CD14-positive monocyte (primary cell): ENCODE measurements at regions not wholly inside any gene's neighbourhood (a gene's known extent, or its start where the extent isn't known, plus 50 kb on each side); places are given as distances from the start of the nearest gene placed in this dataset.

Source experiments
- DNase-seq, 3 donors: peaks; one replicate each; pipeline ENCODE4 v3.0.0-alpha.2; 2011 to 2022
- H2AFZ ChIP-seq: 2 replicates; pipeline ENCODE4 v1.6.0; 2012; ENCODE audit warnings: mild to moderate bottlenecking, low read depth, low read length, inconsistent platforms; ENCODE audit not compliant: insufficient read depth, poor library complexity, severe bottlenecking
- H3K27ac ChIP-seq, 2 donors: 1 replicate in 1 of 2; 2 replicates in 1 of 2; pipeline ENCODE4 v1.5.1; 2012 to 2013; ENCODE audit warnings: low read length in 2 of 2, control low read depth in 1 of 2, inconsistent platforms in 1 of 2, low read depth in 1 of 2, mild to moderate bottlenecking in 1 of 2
- H3K27me3 ChIP-seq, 2 donors: one replicate each; pipeline versions ENCODE4 v1.6.0 to v1.6.1; 2011 to 2013; ENCODE audit warnings: low read length in 2 of 2; ENCODE audit not compliant: control insufficient read depth in 2 of 2, insufficient read depth in 2 of 2
- H3K36me3 ChIP-seq, 2 donors: replicated peaks in 1 of 2; 1 replicate in 1 of 2; 2 replicates in 1 of 2; pipeline versions ENCODE4 v1.5.1 to v1.6.1; 2012 to 2013; ENCODE audit warnings: low read length in 2 of 2, control low read depth in 1 of 2, inconsistent platforms in 1 of 2, mild to moderate bottlenecking in 1 of 2; ENCODE audit not compliant: insufficient read depth in 2 of 2, control insufficient read depth in 1 of 2
- H3K4me1 ChIP-seq, 2 donors: 1 replicate in 1 of 2; 2 replicates in 1 of 2; pipeline versions ENCODE4 v1.5.1 to v1.6.1; 2012 to 2013; ENCODE audit warnings: low read length in 2 of 2, control low read depth in 1 of 2, inconsistent platforms in 1 of 2, mild to moderate bottlenecking in 1 of 2, moderate library complexity in 1 of 2; ENCODE audit not compliant: insufficient read depth in 2 of 2, control insufficient read depth in 1 of 2
- H3K4me2 ChIP-seq: replicated peaks from 2 replicates; pipeline ENCODE3; 2012; ENCODE audit warnings: low read length, moderate library complexity, mild to moderate bottlenecking; ENCODE audit not compliant: poor library complexity, severe bottlenecking; ENCODE audit errors: extremely low read depth
- H3K4me3 ChIP-seq, 3 experiments: fragments of 200-600 bp in 1 of 3; sonication (generic) in 1 of 3; replicated peaks in 1 of 3; 1 replicate in 2 of 3; 2 replicates in 1 of 3; pipeline ENCODE4 v1.5.1; 2011 to 2013; ENCODE audit warnings: low read length in 3 of 3, mild to moderate bottlenecking in 3 of 3, control low read depth in 2 of 3, low read depth in 2 of 3, inconsistent platforms in 1 of 3, moderate library complexity in 1 of 3
- H3K79me2 ChIP-seq: 2 replicates; pipeline ENCODE4 v1.6.0; 2012; ENCODE audit warnings: mild to moderate bottlenecking, control low read depth, inconsistent platforms, low read length, moderate library complexity; ENCODE audit not compliant: insufficient read depth
- H3K9ac ChIP-seq: 2 replicates; pipeline ENCODE4 v1.6.0; 2017; ENCODE audit warnings: low read length, mild to moderate bottlenecking; ENCODE audit not compliant: insufficient read depth, poor library complexity, severe bottlenecking
- H3K9me3 ChIP-seq, 2 donors: replicated peaks in 1 of 2; 1 replicate in 1 of 2; 2 replicates in 1 of 2; pipeline versions ENCODE4 v1.5.1 to v1.6.1; 2012 to 2013; ENCODE audit warnings: low read length in 2 of 2, control low read depth in 1 of 2; ENCODE audit not compliant: control insufficient read depth in 1 of 2, insufficient read depth in 1 of 2
- H4K20me1 ChIP-seq: 2 replicates; pipeline ENCODE4 v1.6.0; 2012; ENCODE audit warnings: mild to moderate bottlenecking, low read length, control low read depth, moderate library complexity; ENCODE audit not compliant: insufficient read depth
- H3K27ac Mint-ChIP-seq, 7 donors: one replicate each; pipeline ENCODE4 v1.8.0; 2020; ENCODE audit warnings: mild to moderate bottlenecking in 7 of 7, mixed read lengths in 7 of 7, moderate library complexity in 6 of 7, inconsistent platforms in 2 of 7
- H3K27me3 Mint-ChIP-seq, 3 donors: one replicate each; pipeline ENCODE4 v1.8.0; 2021 to 2022; ENCODE audit warnings: low read depth in 3 of 3, mild to moderate bottlenecking in 3 of 3, mixed read lengths in 3 of 3, moderate library complexity in 3 of 3, inconsistent platforms in 1 of 3
- H3K36me3 Mint-ChIP-seq, 2 donors: one replicate each; pipeline ENCODE4 v1.8.0; 2020; ENCODE audit warnings: mixed read lengths in 2 of 2, inconsistent platforms in 1 of 2, mild to moderate bottlenecking in 1 of 2
- H3K4me1 Mint-ChIP-seq: one replicate; pipeline ENCODE4 v1.8.0; 2020; ENCODE audit warnings: mild to moderate bottlenecking, mixed read lengths
- H3K4me3 Mint-ChIP-seq, 2 donors: one replicate each; pipeline ENCODE4 v1.8.0; 2020; ENCODE audit warnings: mild to moderate bottlenecking in 2 of 2, mixed read lengths in 2 of 2, moderate library complexity in 1 of 2
- H3K9me3 Mint-ChIP-seq, 7 donors: one replicate each; pipeline ENCODE4 v1.8.0; 2020 to 2022; ENCODE audit warnings: mixed read lengths in 7 of 7, mild to moderate bottlenecking in 6 of 7, moderate library complexity in 6 of 7, inconsistent platforms in 2 of 7
- WGBS: methylation state at CpG from one replicate; pipeline ENCODE4 v1.1.5; 2013; ENCODE audit warnings: missing lambda C conversion rate; ENCODE audit not compliant: insufficient coverage; 5-methylcytosine and 5-hydroxymethylcytosine counted together
- intact Hi-C, 2 donors: fragments of 100-400 bp; cut with micrococcal nuclease; formaldehyde crosslinking; loops; one replicate each; pipeline versions ENCODE4 v1.15.0 to v1.15.1; 2023
- TF ChIP-seq, protein P1 (sequence below): fragments of 200-600 bp; IDR thresholded peaks from one replicate; pipeline ENCODE4 v1.8.0; 2022; ENCODE audit warnings: antibody characterized with exemption, mild to moderate bottlenecking

DNA sequence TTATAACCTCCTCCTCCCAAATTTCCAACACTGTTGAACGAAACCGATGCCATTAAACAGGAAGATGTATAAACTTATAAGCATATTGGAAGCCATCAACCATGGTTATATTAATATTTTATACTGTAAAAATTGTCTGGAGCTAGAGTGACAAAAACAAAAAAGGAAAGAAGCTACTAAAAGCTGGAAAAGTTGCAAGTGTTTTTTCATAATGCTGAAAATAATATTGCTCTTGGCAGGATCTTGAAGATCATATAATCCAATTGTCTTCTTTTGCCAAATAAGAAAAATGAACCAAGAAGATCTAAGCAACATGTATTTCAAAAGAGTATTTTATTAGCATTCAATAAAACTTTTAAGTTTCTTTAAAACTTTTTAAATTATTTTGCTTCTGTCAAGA lies 268.9 kb upstream of the HSF2 start:
- Histone ChIP-seq H3K4me3 (no peak overlapping the region), H3K27ac (no peak overlapping the region), H2AFZ (no peak overlapping the region), H4K20me1 (no peaks in the 10 kb centered on the region), H3K4me1 (no peaks in the 10 kb centered on the region), H3K36me3 (no peaks in the 10 kb centered on the region), H3K9ac (no peak overlapping the region), H3K27me3 (no peaks in the 10 kb centered on the region), H3K79me2 (no peaks in the 10 kb centered on the region), H3K4me2 (no peak overlapping the region), H3K9me3 (no peaks in the 10 kb centered on the region)
- Mint-ChIP-seq H3K36me3 (no peaks in the 10 kb centered on the region), H3K27me3 (no peaks in the 10 kb centered on the region), H3K4me1 (no peaks in the 10 kb centered on the region), H3K9me3 (peaks cover 0 to 5% (median 0%) of the 10 kb centered on the region in 7 donors), H3K27ac (no peak overlapping the region), H3K4me3 (no peak overlapping the region)
- TF ChIP-seq, protein P1, sequence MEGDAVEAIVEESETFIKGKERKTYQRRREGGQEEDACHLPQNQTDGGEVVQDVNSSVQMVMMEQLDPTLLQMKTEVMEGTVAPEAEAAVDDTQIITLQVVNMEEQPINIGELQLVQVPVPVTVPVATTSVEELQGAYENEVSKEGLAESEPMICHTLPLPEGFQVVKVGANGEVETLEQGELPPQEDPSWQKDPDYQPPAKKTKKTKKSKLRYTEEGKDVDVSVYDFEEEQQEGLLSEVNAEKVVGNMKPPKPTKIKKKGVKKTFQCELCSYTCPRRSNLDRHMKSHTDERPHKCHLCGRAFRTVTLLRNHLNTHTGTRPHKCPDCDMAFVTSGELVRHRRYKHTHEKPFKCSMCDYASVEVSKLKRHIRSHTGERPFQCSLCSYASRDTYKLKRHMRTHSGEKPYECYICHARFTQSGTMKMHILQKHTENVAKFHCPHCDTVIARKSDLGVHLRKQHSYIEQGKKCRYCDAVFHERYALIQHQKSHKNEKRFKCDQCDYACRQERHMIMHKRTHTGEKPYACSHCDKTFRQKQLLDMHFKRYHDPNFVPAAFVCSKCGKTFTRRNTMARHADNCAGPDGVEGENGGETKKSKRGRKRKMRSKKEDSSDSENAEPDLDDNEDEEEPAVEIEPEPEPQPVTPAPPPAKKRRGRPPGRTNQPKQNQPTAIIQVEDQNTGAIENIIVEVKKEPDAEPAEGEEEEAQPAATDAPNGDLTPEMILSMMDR, result no peak
- no peak for DNase-seq
- intact Hi-C loops, result no loop called here
- WGBS, result no CpG with 5 or more reads among the region's 2 CpGs

DNA sequence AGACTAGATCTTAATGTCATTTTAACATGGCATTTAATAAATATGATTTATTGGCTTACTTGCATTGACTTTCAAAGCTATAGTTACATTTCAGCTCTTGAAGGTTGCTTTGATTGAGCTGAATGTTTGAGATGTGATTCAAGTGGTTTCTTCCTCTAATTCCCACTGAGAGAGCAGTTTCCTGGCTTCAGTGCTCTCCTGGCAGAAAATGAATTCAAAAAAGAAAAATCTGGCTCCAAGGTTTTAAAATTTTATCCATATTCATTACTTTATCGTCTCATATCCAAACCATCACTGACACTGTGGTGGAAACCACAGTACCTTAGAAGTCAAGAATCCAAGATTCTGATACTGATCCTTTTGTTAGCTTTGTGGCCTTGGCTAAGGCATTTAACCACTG lies 263.1 kb upstream of the HSF2 start:
- TF ChIP-seq, protein P1, result no peak
- no peaks in the 10 kb centered on the region for H3K27me3 Mint-ChIP-seq
- no peak overlapping the region for H3K4me3 Mint-ChIP-seq
- Histone ChIP-seq H3K9ac (no peak overlapping the region), H2AFZ (no peak overlapping the region), H3K27me3 (no peaks in the 10 kb centered on the region), H4K20me1 (no peaks in the 10 kb centered on the region), H3K4me1 (no peaks in the 10 kb centered on the region), H3K27ac (no peak overlapping the region), H3K4me2 (no peak overlapping the region), H3K79me2 (no peaks in the 10 kb centered on the region), H3K36me3 (no peaks in the 10 kb centered on the region), H3K9me3 (no peaks in the 10 kb centered on the region), H3K4me3 (no peak overlapping the region)
- H3K36me3 Mint-ChIP-seq, result no peaks in the 10 kb centered on the region
- no peak for DNase-seq
- intact Hi-C loops, result no loop called here
- H3K27ac Mint-ChIP-seq, result no peak overlapping the region
- peaks cover 0 to 8% (median 0%) of the 10 kb centered on the region in 7 donors for H3K9me3 Mint-ChIP-seq
- H3K4me1 Mint-ChIP-seq, result no peaks in the 10 kb centered on the region
- WGBS, result 100% methylated on average over 1 of the region's 1 CpG
